GM12878 (cell line): ENCODE measurements at regions not wholly inside any gene's neighbourhood (a gene's known extent, or its start where the extent isn't known, plus 50 kb on each side); places are given as distances from the start of the nearest gene placed in this dataset.

Experiments used
- ATF7 ChIP-seq: fragments of 450-650 bp; IDR thresholded peaks from 2 replicates; pipeline ENCODE4 v1.6.1; 2016; ENCODE audit warnings: low read depth, mild to moderate bottlenecking
- EZH2 ChIP-seq: IDR thresholded peaks from 2 replicates; pipeline ENCODE4 v1.6.1; 2012; ENCODE audit warnings: low read depth, mild to moderate bottlenecking, control low read depth, inconsistent platforms, low read length, borderline replicate concordance; ENCODE audit not compliant: control insufficient read depth
- MXI1 ChIP-seq: fragments of 150-350 bp; IDR thresholded peaks from 2 replicates; pipeline ENCODE4 v1.6.1; 2011; ENCODE audit warnings: low read depth, mild to moderate bottlenecking, inconsistent platforms, low read length, improper control_type of control experiment
- MYC ChIP-seq: IDR thresholded peaks from 2 replicates; pipeline ENCODE4 v1.6.1; 2011; ENCODE audit warnings: mild to moderate bottlenecking, low read length, moderate library complexity, inconsistent platforms; ENCODE audit not compliant: insufficient read depth, insufficient replicate concordance, insufficient read length, severe bottlenecking
- POLR2A ChIP-seq: IDR thresholded peaks from 2 replicates; pipeline ENCODE4 v1.6.1; 2011; ENCODE audit warnings: low read depth, mild to moderate bottlenecking, low read length
- RFX5 ChIP-seq: IDR thresholded peaks from 2 replicates; pipeline ENCODE4 v1.6.1; 2011; ENCODE audit warnings: low read depth, low read length, improper control_type of control experiment
- YY1 ChIP-seq: IDR thresholded peaks from 2 replicates; pipeline ENCODE4 v1.6.1; 2011; ENCODE audit warnings: low read depth, mild to moderate bottlenecking, low read length
- TF ChIP-seq, protein P1 (sequence below), 3 experiments: IDR thresholded peaks in 2 of 3; conservative IDR thresholded peaks in 1 of 3; 2 replicates each; pipeline ENCODE4 v1.5.1; 2011; ENCODE audit warnings: low read depth in 3 of 3, low read length in 3 of 3, mild to moderate bottlenecking in 3 of 3, control low read depth in 2 of 3, moderate library complexity in 2 of 3, inconsistent platforms in 1 of 3, mixed read lengths in 1 of 3; ENCODE audit not compliant: control insufficient read depth in 2 of 3, insufficient read depth in 1 of 3; ENCODE audit errors: extremely low read depth in 1 of 3
- TF ChIP-seq, protein P2 (sequence below): fragments of 450-650 bp; IDR thresholded peaks from 2 replicates; pipeline ENCODE4 v1.6.1; 2016; ENCODE audit warnings: mild to moderate bottlenecking, moderate library complexity, borderline replicate concordance
- TF ChIP-seq, protein P3 (sequence below): IDR thresholded peaks from 2 replicates; pipeline ENCODE4 v1.6.1; 2012; ENCODE audit warnings: mild to moderate bottlenecking, low read depth, low read length

DNA sequence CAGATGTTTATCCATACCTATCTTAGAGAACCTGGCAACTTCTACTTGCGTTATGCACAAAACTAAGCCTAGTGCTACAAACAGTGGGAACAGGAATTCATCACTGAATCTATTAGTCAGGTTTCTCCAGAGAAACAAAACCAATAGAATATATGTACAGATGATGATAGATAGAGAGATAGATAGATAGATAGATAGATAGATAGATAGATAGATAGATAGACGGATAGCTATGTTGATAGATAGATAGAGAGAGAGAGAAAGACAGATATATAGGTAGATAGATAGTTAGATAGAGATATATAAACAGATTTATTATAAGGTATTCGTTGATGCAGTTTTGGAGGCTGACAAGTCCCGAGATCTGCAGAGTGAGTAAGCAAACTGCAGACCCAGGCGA is 495.6 kb downstream of the TMEM114 start:
- TF ChIP-seq, protein P1, sequence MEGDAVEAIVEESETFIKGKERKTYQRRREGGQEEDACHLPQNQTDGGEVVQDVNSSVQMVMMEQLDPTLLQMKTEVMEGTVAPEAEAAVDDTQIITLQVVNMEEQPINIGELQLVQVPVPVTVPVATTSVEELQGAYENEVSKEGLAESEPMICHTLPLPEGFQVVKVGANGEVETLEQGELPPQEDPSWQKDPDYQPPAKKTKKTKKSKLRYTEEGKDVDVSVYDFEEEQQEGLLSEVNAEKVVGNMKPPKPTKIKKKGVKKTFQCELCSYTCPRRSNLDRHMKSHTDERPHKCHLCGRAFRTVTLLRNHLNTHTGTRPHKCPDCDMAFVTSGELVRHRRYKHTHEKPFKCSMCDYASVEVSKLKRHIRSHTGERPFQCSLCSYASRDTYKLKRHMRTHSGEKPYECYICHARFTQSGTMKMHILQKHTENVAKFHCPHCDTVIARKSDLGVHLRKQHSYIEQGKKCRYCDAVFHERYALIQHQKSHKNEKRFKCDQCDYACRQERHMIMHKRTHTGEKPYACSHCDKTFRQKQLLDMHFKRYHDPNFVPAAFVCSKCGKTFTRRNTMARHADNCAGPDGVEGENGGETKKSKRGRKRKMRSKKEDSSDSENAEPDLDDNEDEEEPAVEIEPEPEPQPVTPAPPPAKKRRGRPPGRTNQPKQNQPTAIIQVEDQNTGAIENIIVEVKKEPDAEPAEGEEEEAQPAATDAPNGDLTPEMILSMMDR (IDR thresholded peaks at IDR 0.05 in 2 of 3, conservative IDR thresholded peaks at IDR 0.05 in 1 of 3; ENCODE audit: control insufficient read depth in 2 of 3, extremely low read depth in 1 of 3, insufficient read depth in 1 of 3, low read depth in 3 of 3, low read length in 3 of 3): no peak
- TF ChIP-seq, protein P2, sequence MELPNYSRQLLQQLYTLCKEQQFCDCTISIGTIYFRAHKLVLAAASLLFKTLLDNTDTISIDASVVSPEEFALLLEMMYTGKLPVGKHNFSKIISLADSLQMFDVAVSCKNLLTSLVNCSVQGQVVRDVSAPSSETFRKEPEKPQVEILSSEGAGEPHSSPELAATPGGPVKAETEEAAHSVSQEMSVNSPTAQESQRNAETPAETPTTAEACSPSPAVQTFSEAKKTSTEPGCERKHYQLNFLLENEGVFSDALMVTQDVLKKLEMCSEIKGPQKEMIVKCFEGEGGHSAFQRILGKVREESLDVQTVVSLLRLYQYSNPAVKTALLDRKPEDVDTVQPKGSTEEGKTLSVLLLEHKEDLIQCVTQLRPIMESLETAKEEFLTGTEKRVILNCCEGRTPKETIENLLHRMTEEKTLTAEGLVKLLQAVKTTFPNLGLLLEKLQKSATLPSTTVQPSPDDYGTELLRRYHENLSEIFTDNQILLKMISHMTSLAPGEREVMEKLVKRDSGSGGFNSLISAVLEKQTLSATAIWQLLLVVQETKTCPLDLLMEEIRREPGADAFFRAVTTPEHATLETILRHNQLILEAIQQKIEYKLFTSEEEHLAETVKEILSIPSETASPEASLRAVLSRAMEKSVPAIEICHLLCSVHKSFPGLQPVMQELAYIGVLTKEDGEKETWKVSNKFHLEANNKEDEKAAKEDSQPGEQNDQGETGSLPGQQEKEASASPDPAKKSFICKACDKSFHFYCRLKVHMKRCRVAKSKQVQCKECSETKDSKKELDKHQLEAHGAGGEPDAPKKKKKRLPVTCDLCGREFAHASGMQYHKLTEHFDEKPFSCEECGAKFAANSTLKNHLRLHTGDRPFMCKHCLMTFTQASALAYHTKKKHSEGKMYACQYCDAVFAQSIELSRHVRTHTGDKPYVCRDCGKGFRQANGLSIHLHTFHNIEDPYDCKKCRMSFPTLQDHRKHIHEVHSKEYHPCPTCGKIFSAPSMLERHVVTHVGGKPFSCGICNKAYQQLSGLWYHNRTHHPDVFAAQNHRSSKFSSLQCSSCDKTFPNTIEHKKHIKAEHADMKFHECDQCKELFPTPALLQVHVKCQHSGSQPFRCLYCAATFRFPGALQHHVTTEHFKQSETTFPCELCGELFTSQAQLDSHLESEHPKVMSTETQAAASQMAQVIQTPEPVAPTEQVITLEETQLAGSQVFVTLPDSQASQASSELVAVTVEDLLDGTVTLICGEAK: no peak
- TF ChIP-seq, protein P3, sequence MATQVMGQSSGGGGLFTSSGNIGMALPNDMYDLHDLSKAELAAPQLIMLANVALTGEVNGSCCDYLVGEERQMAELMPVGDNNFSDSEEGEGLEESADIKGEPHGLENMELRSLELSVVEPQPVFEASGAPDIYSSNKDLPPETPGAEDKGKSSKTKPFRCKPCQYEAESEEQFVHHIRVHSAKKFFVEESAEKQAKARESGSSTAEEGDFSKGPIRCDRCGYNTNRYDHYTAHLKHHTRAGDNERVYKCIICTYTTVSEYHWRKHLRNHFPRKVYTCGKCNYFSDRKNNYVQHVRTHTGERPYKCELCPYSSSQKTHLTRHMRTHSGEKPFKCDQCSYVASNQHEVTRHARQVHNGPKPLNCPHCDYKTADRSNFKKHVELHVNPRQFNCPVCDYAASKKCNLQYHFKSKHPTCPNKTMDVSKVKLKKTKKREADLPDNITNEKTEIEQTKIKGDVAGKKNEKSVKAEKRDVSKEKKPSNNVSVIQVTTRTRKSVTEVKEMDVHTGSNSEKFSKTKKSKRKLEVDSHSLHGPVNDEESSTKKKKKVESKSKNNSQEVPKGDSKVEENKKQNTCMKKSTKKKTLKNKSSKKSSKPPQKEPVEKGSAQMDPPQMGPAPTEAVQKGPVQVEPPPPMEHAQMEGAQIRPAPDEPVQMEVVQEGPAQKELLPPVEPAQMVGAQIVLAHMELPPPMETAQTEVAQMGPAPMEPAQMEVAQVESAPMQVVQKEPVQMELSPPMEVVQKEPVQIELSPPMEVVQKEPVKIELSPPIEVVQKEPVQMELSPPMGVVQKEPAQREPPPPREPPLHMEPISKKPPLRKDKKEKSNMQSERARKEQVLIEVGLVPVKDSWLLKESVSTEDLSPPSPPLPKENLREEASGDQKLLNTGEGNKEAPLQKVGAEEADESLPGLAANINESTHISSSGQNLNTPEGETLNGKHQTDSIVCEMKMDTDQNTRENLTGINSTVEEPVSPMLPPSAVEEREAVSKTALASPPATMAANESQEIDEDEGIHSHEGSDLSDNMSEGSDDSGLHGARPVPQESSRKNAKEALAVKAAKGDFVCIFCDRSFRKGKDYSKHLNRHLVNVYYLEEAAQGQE: no peak
- TF ChIP-seq EZH2 (no peak), MYC (no peak), RFX5 (no peak), ATF7 (no peak), YY1 (no peak), POLR2A (no peak), MXI1 (no peak)
